Retina (tissue), 1 donor: ENCODE measurements at regions not wholly inside any gene's neighbourhood (a gene's known extent, or its start where the extent isn't known, plus 50 kb on each side); places are given as distances from the start of the nearest gene placed in this dataset.
"Not testable (repeated sequence)": the region's sequence is repeated elsewhere in the genome, so short reads cannot be mapped to it uniquely, and the experiment has no call there.

Experiments
- DNase-seq: peaks from one replicate; pipeline ENCODE4 v3.0.0-alpha.2; 2016

DNA sequence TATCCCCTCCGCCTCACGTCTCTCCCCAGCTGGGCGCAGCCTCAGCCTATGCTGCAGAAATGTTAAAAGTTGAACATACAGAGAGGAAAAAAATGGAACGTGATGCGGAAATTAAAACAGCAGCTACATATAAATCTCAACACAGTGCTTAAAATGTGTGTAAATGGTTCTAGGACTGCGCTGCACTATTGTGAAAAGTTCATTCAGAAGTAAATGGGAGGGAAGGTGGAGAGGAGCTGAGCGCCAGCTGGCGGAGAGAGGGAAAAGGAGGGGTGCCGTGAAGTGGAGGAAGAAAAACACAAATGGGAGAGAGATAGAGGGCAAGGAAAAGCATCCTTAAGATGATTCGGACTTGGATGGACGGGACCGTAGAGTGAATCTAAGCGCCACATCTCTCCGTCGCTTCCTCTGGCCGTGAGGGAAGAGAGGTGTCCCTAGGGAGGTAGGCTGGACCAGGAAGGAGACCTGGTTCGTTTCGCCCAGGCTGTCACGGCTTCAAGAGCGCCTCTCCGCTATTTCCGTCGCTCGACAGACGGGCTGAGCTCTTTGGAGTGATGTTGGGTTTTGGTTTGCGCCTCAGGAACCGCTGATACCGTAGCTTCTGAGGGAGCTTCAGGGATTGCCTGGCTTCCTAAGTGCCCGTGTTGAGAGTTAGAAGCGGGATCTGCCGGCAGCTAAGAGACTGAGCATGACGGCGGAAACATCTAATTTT, 113.7 kb downstream of the TRIM27 start:
- peak; percentile 79 for DNase-seq

DNA sequence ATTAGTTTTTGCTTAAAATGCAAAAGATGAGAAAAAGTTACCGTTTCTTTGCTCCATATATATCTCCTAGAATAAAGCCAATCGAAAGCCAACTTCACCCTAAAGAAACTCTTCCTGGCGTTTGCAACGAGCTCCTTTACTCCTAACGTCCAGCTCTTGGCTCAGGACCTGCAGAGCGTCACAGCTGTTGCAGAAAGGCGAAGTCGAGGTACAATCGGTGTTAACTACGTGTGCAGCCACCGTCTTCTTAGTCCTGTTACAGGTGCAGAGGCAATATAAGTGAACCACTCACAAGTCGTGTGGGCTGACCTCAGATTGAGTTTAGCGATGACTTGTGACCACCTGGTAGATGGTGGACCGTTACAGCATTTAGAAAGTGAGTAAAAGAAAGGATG, 113.1 kb downstream of the TRIM27 start:
- peak; percentile 70 for DNase-seq

DNA sequence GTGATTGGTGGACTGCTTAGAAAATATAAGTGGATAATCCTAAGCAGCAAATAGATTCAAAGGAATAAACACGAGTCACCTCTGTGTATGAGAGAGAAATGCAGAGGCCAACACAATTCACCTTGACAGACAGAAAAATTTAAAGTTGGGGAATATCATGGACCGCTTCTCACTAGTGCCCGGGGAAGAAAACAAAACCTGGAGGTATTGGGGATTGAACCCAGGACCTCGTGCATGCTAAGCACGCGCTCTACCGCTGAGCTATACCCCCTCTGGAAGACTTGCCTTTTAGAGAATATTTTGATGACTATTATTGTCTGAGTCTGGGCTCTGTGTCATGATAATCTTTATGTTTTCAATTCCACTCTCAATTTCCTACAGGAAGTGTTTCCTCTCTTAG, 111.9 kb downstream of the TRIM27 start:
- DNase-seq: no peak

DNA sequence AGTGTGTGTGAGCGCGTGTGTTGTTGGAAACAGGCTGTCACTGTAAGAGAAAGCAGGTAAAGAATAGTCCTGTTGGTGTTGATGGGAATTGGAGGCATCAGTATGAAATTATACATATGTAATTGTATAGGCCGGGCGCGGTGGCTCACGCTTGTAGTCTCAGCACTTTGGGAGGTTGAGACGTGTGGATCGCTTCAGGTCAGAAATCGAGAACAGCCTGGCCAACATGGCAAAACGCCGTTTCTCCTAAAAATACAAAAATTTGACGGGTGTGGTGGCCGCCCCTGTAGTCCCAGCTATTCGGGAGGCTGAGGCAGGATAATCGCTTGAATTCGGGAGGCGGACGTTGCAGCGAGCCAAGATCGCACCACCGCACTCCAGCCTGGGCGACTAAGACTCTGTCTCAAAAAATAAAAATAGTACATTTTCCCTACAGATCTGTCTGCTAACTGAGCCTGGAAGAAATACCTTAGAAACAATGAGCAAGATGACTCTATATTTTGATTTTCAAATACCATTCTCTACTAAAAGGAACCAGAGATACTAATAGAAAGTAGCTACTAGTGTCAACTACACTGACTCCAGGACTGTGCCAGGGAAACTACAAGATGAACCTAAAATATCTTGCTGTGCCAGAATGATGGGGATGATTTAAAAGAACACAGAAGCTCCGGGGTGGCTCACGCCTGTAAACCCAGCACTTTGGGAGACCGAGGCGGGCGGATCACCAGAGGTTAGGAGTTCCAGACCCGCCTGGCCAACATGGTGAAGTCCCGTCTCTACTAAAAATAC, 110.8 kb downstream of the TRIM27 start:
- DNase-seq: no peak

DNA sequence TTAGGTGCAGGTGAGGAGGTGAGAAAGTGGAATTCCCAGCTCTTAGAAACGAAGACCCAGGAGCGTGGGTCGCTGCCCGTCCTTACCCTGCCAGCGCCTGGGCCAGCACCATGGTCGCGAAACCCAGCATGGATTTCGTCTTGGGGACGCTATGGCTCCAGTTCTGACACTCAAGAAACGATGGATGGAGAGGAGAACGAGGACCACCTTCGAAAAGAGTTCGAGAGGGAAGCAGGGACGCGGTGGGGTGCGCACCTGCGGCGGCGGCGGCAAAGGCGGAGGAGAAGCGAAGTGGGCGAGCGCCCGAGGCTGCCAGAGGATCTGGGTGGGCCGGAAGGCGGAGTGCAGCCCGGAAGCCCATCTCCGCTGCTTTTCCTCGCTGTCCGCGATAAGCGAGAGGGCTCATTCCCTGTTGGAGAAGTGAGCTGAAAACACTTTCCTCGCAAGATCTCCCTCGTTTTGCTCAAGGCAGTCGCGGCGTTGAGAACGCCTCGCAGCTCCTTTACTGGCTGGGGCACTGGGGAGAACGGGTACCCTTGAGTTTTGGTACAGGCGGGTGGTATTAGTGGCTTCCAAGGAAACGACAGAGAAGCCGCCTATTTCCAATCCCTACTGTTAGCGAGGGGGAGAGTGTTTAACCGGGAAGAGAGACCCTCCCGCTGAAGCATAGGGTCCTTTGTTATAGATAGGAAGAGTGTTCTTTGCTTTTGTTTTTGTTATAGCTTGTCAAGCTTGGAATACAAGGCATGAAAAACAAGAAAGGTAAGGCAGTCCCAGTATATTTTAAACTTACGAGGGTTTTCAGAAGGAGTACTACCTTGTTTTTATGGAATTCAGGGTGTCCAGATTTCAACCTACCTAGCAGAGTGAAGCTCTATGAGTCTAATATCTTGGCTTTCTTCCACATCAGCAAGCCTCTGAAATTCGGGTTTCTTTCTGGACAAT, 109.5 kb downstream of the TRIM27 start:
- DNase-seq: peak; percentile 73

DNA sequence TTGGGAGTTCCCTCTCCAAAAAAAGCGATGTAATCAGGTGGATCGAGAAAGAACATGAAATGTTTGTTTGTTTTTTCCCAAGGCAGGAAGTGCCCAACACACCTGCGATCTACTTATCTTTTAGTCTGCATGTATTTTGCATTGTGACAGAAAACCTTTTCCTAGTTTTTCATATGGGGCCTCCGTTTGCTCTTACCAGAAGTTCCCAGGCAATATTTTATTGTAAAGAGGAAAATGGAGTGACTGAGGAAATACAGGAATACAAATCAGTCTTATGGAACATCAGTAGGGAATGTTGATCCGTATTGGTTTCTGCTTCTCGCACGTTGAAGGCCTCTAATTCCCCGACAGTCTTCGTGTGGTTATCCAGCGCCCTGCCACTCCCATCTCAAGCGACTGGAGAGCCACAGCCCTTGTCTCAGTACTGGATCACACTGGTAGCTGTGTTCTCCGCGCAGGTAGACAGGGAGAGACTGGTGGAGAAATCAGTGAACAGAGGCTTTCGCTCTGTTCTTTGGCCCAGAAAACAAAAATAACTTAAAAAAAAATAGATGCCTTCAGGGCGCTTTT, 107.4 kb downstream of the TRIM27 start:
- DNase-seq: no peak

DNA sequence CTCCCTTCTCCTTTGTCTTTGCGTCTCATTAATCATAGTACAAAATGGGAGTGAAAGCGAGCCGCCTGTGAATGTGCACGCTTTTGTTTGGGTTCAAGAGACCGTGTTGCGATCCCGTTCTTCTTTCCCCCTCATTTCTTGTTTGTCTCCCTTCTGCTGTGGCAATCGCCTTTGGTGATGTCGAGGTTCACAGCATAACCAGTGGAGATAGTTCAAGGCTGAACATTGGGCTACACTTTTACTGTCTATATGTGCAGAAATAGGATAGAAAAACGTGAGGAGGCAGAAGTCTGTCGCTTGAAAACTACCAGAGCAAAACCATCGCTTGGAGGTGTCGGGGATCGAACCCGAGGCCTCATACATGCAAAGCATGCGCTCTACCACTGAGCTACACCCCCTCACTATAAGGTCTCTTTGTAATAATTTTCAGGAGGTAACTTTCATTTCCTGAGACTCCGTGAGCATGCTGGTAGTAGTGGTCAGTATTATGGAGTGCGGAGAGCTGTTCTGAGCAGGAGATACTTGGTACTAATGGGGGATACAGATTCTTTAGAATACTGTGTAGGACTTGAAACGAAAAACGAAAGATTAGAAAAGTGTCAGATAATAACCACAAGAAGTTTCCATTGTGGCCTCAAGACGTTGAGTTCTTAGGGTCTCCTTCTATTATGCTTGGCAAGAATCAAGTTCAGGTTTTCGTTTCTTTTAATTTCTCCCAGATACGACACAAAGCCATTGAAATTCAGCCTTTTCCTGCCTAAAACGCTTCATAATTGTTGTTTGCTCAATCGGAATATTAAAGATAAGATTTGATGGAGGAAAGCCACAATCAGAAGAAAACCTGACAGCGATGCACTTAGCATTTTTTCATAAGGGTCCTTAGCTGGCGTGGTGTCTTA, 106.6 kb downstream of the TRIM27 start:
- DNase-seq: peak; percentile 70

DNA sequence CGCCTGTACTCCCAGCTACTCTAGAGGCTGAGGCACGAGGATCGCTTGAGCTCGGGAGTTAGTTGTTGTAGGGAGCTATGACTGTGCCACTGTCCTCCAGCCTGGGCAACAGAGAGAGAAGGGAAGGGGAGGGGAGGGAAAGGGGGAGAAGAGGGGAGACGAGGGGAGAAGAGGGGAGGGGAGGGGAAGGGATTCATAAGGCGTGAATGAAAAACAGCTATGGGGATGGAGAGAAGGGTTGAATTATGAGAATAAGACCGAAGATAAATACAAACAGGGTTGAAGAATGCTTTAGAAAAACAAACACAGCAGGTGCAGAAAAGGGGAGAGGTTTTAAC, 106.0 kb downstream of the TRIM27 start:
- no peak for DNase-seq

DNA sequence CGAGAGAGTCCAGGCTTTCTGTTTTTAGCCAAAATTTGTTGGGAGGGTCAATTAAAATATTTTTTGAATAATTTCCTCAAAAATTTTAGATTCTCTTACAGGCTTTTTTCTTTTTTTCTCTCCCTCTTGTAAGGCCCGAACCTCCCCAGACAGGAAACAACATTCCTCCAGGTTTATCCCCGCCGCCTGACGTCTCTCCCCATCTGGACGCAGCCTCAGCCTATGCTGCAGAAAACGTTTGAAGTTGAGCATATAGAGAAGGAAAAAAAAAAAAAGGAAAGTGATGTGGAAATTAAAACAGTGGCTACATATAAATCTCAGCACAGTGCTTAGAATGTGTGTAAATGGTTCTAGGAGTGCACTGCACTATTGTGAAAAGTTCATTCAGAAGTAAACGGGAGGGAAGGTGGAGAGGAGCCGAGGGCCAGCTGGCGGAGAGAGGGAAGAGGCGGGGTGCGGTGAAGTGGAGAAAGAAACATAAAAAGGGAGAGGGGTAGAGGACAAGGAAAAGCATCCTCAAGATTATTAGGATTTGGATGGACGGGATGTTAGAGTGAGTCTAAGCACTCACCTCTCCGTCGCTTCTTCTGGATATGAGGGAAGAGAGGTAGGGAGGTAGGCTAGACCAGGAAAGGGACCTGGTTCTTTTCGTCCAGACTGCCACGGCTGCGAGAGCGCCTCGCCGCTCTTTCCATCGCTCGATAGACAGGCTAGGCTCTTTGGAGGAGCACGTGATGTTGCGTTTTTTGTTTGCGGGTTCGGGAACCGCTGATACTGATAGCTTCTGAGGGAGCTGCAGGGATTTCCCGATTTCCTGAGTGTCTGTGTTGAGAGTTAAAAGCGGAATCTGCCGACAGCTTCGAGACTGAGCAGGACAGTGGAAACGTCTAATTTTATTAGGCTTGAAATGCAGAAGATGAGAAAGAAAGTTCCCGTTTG, 98.7 kb downstream of the TRIM27 start:
- peak; percentile 71 for DNase-seq

DNA sequence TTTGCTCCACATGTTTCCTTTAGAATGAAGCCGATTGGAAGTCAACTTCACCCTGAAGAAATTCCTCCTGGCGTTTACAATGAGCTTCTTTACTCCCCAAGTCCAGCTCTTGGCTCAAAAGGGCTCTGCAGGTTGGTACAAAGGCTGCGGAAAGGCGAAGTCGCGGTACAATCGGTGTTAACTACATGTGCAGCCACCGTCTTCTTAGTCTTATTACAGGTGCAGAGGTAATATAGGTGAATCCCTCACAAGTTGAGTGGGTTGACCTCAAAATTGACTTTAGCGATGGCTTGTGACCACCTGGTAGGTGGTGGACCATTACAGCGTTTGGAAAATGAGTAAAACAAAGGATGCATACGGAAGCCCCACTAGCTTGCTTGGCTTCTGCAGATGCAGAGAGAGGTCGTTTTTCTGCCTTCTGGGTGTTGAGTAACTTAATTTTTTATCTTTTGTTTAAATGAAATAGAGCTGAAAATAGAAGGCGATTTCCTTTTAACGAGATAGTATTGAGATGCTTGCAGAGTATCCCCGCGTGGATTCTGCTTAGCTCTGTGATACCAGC, 98.0 kb downstream of the TRIM27 start:
- DNase-seq: peak; percentile 69

DNA sequence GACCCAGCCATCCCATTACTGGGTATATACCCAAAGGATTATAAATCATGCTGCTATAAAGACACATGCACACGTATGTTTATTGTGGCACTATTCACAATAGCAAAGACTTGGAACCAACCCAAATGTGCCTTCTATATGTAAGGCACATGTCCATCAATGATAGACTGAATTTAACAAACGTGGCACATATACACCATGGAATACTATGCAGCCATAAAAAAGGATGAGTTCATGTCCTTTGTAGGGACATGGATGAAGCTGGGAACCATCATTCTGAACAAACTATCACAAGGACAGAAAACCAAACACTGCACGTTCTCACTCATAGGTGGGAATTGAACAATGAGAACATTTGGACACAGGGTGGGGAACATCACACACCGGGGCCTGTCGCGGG, 92.1 kb downstream of the TRIM27 start:
- DNase-seq: not testable (repeated sequence)

DNA sequence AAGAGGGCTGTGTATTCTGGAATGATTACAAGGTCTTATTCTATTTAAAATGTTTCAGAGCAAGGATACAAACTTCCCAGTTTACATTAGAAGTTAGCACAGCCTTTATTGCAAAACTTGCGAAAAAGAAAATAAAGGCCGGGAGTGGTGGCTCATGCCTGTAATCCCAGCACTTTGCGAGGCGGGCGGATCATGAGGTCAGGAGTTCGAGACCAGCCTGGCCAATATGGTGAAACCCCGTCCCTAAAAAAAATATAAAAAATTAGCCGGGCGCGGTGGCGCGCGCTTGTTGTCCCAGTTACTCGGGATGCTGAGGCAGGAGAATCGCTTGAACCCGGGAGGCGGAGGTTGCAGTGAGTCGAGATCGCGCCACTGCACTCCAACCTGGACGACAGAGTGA, 87.1 kb downstream of the TRIM27 start:
- not testable (repeated sequence) for DNase-seq

DNA sequence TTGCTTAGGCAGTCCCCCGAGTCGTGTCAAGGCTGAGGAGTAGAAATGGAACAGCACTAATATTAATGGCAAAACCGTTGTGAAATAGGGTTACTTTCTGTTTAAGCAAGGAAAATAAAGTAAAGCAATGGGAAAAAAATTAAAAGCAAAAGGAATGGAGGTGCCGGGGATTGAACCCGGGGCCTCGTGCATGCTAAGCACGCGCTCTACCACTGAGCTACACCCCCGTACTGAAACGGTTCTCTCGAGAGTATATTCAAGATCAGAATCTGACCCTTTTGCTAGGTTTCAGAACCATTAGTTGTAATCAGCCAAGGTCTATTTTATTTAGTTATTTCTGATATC, 85.5 kb downstream of the TRIM27 start:
- peak; percentile 92 for DNase-seq

DNA sequence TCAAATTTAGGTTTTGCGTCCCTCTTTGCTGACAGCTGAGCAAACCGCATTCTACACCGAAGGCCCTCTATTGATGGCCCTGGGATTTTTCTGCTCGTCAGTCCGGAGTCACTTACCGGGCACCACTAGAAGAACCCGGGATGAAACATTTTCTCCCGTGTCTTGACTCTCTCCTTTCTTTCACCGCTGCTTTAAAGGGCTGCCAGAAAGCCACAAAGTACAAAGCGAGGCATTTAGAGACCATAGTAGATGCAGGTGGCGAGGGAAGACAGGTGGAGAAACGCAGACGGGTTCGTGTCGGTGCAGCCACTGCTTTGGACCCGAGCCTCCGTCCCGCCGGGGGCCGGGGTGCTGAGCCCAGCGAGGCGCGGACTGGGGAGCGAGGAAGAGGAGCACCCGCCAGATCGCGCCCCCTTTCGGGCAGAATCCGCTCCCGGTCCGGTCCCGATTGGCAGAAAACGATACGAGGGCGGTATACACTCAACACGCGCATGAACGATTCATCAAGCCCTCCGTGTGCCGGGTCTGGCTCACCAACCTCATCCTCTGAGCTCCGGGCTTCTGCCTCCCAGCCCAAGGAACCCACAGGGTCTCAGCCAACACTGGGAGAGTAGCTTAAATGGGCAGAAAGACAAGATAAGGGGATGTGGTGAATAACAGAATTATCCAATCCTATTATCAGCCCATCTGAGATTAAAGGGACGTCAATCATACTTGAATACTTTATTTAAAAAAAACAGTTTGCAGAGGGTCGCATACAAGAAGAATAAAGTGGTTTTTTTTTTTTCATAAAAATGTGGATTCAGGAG, 84.9 kb downstream of the TRIM27 start:
- peak; percentile 94 for DNase-seq

DNA sequence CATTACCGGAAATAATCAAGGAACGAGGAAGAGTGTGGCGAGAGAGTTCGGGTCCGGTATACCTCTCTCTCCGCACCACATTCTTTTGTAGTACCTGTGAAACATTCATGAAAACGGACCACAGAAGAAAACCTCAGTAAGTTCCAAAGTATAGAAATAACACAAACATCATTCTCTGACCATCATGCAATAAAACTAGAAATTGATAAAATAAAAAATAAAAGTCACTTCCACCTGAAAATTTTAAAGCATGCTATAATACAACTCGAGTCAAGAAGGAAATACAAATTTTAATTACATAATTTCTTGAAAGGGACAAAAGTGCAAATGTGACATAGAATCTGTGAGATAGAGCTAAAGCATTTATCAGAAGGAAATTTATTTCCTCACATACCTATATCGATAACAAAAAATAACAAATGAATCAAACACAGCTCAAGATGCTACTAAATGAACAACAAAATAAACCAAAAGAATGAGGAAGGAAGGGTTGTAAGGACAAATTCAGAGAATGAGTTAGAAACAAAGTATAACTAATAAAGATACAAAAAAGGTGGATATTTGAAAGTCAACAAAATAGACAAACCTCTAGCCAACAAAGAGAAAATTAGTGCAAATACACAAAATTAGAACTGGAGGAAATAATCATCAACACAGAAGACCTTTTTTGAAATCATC, 84.2 kb downstream of the TRIM27 start:
- DNase-seq: no peak

DNA sequence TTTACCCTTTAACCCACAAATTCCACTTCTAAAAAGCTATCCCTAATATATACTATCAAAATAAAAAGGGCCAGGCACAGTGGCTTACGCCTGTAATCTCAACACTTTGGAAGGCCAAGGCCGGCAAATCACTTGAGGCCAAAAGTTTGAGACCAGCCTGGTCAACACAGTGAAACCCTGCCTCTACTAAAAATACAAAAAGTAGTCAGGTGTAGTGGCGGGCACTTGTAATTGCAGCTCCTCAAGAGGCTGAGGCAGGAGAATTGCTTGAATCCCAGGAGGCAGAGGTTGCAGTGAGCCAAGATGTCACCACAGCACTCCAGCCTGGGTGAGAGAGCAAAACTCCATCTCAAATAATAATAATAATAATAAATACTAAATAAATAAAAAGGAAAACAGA, 82.5 kb downstream of the TRIM27 start:
- no peak for DNase-seq

DNA sequence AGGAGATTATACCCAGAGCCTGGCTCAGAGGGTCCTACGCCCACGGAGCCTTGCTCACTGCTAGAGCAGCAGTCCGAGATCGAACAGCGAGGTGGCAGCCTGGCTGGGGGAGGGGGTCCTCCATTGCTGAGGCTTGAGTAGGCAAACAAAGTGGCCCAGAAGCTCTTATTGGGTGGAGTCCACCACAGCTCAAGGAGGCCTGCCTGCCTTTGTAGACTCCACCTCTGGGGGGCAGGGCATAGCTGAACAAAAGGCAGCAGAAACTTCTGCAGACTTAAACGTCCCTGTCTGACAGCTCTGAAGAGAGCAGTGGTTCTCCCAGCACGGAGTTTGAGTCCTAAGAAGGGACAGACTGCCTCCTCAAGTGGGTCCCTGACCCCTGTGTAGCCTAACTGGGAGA, 75.0 kb downstream of the TRIM27 start:
- not testable (repeated sequence) for DNase-seq
